Ishikawa (cell line): ENCODE measurements at regions not wholly inside any gene's neighbourhood (a gene's known extent, or its start where the extent isn't known, plus 50 kb on each side); places are given as distances from the start of the nearest gene placed in this dataset.

ENCODE experiments used
- EP300 ChIP-seq: IDR thresholded peaks from 2 replicates; pipeline ENCODE4 v1.6.1; 2012; ENCODE audit warnings: borderline replicate concordance
- TAF1 ChIP-seq: IDR thresholded peaks from 2 replicates; pipeline ENCODE4 v1.6.1; 2012; ENCODE audit warnings: low read depth, mild to moderate bottlenecking
- ZBTB7A ChIP-seq: IDR thresholded peaks from 2 replicates; pipeline ENCODE4 v1.6.1; 2012; ENCODE audit warnings: low read depth
- TF ChIP-seq, protein P1 (sequence below): IDR thresholded peaks from 2 replicates; pipeline ENCODE4 v1.6.1; 2012
- TF ChIP-seq, protein P2 (sequence below): IDR thresholded peaks from 2 replicates; pipeline ENCODE4 v1.6.1; 2012; ENCODE audit warnings: low read depth, mild to moderate bottlenecking

DNA sequence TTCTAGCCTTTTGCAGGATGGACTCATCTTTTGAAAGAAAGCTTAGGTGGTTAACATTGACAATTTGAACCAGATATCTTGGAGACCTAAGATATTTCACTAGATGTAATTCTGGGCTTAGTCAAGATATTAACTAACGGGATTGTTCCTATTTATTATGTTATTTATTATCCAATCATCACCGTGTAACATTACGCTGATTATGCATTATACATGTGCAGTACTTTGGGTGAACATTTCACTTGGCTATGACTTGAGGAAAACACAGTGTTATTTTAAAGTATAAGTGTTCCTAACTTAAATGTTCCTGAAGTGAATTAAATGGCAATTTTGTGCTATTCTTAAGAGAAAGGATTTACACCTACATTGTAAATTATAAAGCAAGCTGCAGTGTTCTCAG, 574.5 kb upstream of the KCNMB2 start:
- TF ChIP-seq EP300: no peak
- TF ChIP-seq, protein P1, sequence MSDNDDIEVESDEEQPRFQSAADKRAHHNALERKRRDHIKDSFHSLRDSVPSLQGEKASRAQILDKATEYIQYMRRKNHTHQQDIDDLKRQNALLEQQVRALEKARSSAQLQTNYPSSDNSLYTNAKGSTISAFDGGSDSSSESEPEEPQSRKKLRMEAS: no peak
- no peak for TF ChIP-seq ZBTB7A
- TF ChIP-seq, protein P2, sequence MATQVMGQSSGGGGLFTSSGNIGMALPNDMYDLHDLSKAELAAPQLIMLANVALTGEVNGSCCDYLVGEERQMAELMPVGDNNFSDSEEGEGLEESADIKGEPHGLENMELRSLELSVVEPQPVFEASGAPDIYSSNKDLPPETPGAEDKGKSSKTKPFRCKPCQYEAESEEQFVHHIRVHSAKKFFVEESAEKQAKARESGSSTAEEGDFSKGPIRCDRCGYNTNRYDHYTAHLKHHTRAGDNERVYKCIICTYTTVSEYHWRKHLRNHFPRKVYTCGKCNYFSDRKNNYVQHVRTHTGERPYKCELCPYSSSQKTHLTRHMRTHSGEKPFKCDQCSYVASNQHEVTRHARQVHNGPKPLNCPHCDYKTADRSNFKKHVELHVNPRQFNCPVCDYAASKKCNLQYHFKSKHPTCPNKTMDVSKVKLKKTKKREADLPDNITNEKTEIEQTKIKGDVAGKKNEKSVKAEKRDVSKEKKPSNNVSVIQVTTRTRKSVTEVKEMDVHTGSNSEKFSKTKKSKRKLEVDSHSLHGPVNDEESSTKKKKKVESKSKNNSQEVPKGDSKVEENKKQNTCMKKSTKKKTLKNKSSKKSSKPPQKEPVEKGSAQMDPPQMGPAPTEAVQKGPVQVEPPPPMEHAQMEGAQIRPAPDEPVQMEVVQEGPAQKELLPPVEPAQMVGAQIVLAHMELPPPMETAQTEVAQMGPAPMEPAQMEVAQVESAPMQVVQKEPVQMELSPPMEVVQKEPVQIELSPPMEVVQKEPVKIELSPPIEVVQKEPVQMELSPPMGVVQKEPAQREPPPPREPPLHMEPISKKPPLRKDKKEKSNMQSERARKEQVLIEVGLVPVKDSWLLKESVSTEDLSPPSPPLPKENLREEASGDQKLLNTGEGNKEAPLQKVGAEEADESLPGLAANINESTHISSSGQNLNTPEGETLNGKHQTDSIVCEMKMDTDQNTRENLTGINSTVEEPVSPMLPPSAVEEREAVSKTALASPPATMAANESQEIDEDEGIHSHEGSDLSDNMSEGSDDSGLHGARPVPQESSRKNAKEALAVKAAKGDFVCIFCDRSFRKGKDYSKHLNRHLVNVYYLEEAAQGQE: no peak
- TF ChIP-seq TAF1: no peak
